ENCODE measurements at regions not wholly inside any gene's neighbourhood (a gene's known extent, or its start where the extent isn't known, plus 50 kb on each side); places are given as distances from the start of the nearest gene placed in this dataset.
"Not testable (repeated sequence)": the region's sequence is repeated elsewhere in the genome, so short reads cannot be mapped to it uniquely, and the experiment has no call there.

GRCh38 chr2:52423655-52424054 is 1343.9 kb upstream of the CHAC2 start:
- DNase-seq = no peak

- DNase-seq = no peak
These were observed 1344.5 kb upstream of the CHAC2 start for GRCh38 chr2:52423111-52423510.

- no peak for DNase-seq
These were observed 1351.3 kb upstream of the CHAC2 start for GRCh38 chr2:52416340-52416739.

- no peak for DNase-seq
These were observed 1352.9 kb upstream of the CHAC2 start for GRCh38 chr2:52414561-52415295.

- not testable (repeated sequence) for DNase-seq
These were observed 1358.1 kb upstream of the CHAC2 start for GRCh38 chr2:52409308-52410118.

- no peak for DNase-seq
These were observed 1361.6 kb upstream of the CHAC2 start for GRCh38 chr2:52405980-52406379.

GRCh38 chr2:52404866-52405265 is 1362.7 kb upstream of the CHAC2 start:
- no peak for DNase-seq

GRCh38 chr2:52404046-52404445 is 1363.6 kb upstream of the CHAC2 start:
- no peak for DNase-seq

GRCh38 chr2:52402128-52402527 is 1365.5 kb upstream of the CHAC2 start:
- no peak for DNase-seq

GRCh38 chr2:52396836-52397235 is 1364.9 kb upstream of the NRXN1 start:
- no peak for DNase-seq

GRCh38 chr2:52395912-52396311 is 1364.0 kb upstream of the NRXN1 start:
- DNase-seq = no peak

- no peak for DNase-seq
These were observed 1359.7 kb upstream of the NRXN1 start for GRCh38 chr2:52391621-52392020.

- no peak for DNase-seq
These were observed 1358.7 kb upstream of the NRXN1 start for GRCh38 chr2:52390651-52391050.

- no peak for DNase-seq
These were observed 1356.1 kb upstream of the NRXN1 start for GRCh38 chr2:52387937-52388590.

- DNase-seq = no peak
These were observed 1354.6 kb upstream of the NRXN1 start for GRCh38 chr2:52386433-52387030.

GRCh38 chr2:52383541-52383940 is 1351.6 kb upstream of the NRXN1 start:
- no peak for DNase-seq

GRCh38 chr2:52369178-52369577 is 1337.2 kb upstream of the NRXN1 start:
- DNase-seq = no peak

- DNase-seq = no peak
These were observed 1336.2 kb upstream of the NRXN1 start for GRCh38 chr2:52368141-52368540.

GRCh38 chr2:52365946-52366345 is 1334.0 kb upstream of the NRXN1 start:
- DNase-seq = no peak

GRCh38 chr2:52356556-52356955 is 1324.6 kb upstream of the NRXN1 start:
- DNase-seq = no peak

- no peak for DNase-seq
These were observed 1315.4 kb upstream of the NRXN1 start for GRCh38 chr2:52347292-52347691.

GRCh38 chr2:52345676-52346075 is 1313.7 kb upstream of the NRXN1 start:
- DNase-seq = no peak

GRCh38 chr2:52345082-52345481 is 1313.2 kb upstream of the NRXN1 start:
- no peak for DNase-seq
